ENCODE measurements at regions not wholly inside any gene's neighbourhood (a gene's known extent, or its start where the extent isn't known, plus 50 kb on each side); places are given as distances from the start of the nearest gene placed in this dataset.

- no peak overlapping the region for H3K27ac Mint-ChIP-seq
- 87% methylated on average over 5 of the region's 5 CpGs for WGBS (ENCODE audit: insufficient coverage)
- H3K4me3 ChIP-seq (ENCODE audit: low read length), result no peak overlapping the region
- H3K36me3 Mint-ChIP-seq, result no peaks in the 10 kb centered on the region
- intact Hi-C loops (cut with micrococcal nuclease), result no loop called here
- ATAC-seq, result no peak
- H3K36me3 ChIP-seq (ENCODE audit: control insufficient read depth, insufficient read depth, low read length), result no peaks in the 10 kb centered on the region
- no peaks in the 10 kb centered on the region for H3K4me1 ChIP-seq (ENCODE audit: control insufficient read depth, insufficient read depth, low read length)
- H3K27me3 ChIP-seq (ENCODE audit: control insufficient read depth, insufficient read depth, low read length), result peaks cover 12% of the 10 kb centered on the region
- H3K9me3 ChIP-seq (ENCODE audit: control insufficient read depth, insufficient read depth, low read length), result no peaks in the 10 kb centered on the region
- peaks cover 0 to 6% of the 10 kb centered on the region in 2 donors for H3K4me1 Mint-ChIP-seq
- H3K9me3 Mint-ChIP-seq, result no peaks in the 10 kb centered on the region
- H3K4me3 Mint-ChIP-seq, result no peak overlapping the region
- H3K27me3 Mint-ChIP-seq (ENCODE audit: low read depth in 2 of 2), result peaks cover 45 to 63% of the 10 kb centered on the region in 2 donors
- no peak overlapping the region for H3K27ac ChIP-seq (ENCODE audit: low read length)
- no peak for DNase-seq
- no peak for TF ChIP-seq CTCF (IDR thresholded peaks at IDR 0.05)
Observed at GRCh38 chr1:94595658-94596057, 54.1 kb upstream of the F3 start.

- Mint-ChIP-seq H3K4me1 (no peaks in the 10 kb centered on the region), H3K36me3 (no peaks in the 10 kb centered on the region), H3K9me3 (no peaks in the 10 kb centered on the region), H3K4me3 (no peak overlapping the region), H3K27me3 (ENCODE audit: low read depth in 2 of 2) (peaks cover 34 to 55% of the 10 kb centered on the region in 2 donors), H3K27ac (no peak overlapping the region)
- Histone ChIP-seq H3K27ac (ENCODE audit: low read length) (no peak overlapping the region), H3K4me1 (ENCODE audit: control insufficient read depth, insufficient read depth, low read length) (no peaks in the 10 kb centered on the region), H3K27me3 (ENCODE audit: control insufficient read depth, insufficient read depth, low read length) (peaks cover 4% of the 10 kb centered on the region), H3K36me3 (ENCODE audit: control insufficient read depth, insufficient read depth, low read length) (no peaks in the 10 kb centered on the region), H3K9me3 (ENCODE audit: control insufficient read depth, insufficient read depth, low read length) (no peaks in the 10 kb centered on the region), H3K4me3 (ENCODE audit: low read length) (no peak overlapping the region)
- no peak for TF ChIP-seq CTCF (IDR thresholded peaks at IDR 0.05)
- DNase-seq (no peak), ATAC-seq (no peak)
- intact Hi-C loops (cut with micrococcal nuclease), result no loop called here
- 75% methylated on average over 8 of the region's 8 CpGs for WGBS (ENCODE audit: insufficient coverage)
Observed at GRCh38 chr1:94593611-94594010, 52.1 kb upstream of the F3 start.

- H3K4me3 ChIP-seq (ENCODE audit: low read length), result no peak overlapping the region
- H3K9me3 Mint-ChIP-seq, result no peaks in the 10 kb centered on the region
- peaks cover 31 to 56% of the 10 kb centered on the region in 2 donors for H3K27me3 Mint-ChIP-seq (ENCODE audit: low read depth in 2 of 2)
- H3K9me3 ChIP-seq (ENCODE audit: control insufficient read depth, insufficient read depth, low read length), result no peaks in the 10 kb centered on the region
- peaks cover 4% of the 10 kb centered on the region for H3K27me3 ChIP-seq (ENCODE audit: control insufficient read depth, insufficient read depth, low read length)
- intact Hi-C loops (cut with micrococcal nuclease), result no loop called here
- WGBS (ENCODE audit: insufficient coverage), result 100% methylated on average over 2 of the region's 2 CpGs
- H3K4me1 Mint-ChIP-seq, result no peaks in the 10 kb centered on the region
- no peaks in the 10 kb centered on the region for H3K4me1 ChIP-seq (ENCODE audit: control insufficient read depth, insufficient read depth, low read length)
- H3K27ac ChIP-seq (ENCODE audit: low read length), result no peak overlapping the region
- no peaks in the 10 kb centered on the region for H3K36me3 Mint-ChIP-seq
- ATAC-seq, result no peak
- H3K27ac Mint-ChIP-seq, result no peak overlapping the region
- H3K36me3 ChIP-seq (ENCODE audit: control insufficient read depth, insufficient read depth, low read length), result no peaks in the 10 kb centered on the region
- DNase-seq, result no peak
- TF ChIP-seq CTCF (IDR thresholded peaks at IDR 0.05), result no peak
- no peak overlapping the region for H3K4me3 Mint-ChIP-seq
Observed at GRCh38 chr1:94592571-94592920, 51.0 kb upstream of the F3 start.

GRCh38 chr1:94591823-94592570, 50.4 kb upstream of the F3 start:
- H3K27ac ChIP-seq (ENCODE audit: low read length), result no peak overlapping the region
- intact Hi-C loops (cut with micrococcal nuclease), result no loop called here
- H3K27me3 ChIP-seq (ENCODE audit: control insufficient read depth, insufficient read depth, low read length), result peaks cover 2% of the 10 kb centered on the region
- no peak overlapping the region for H3K4me3 ChIP-seq (ENCODE audit: low read length)
- no peak for ATAC-seq
- H3K4me3 Mint-ChIP-seq, result no peak overlapping the region
- no peaks in the 10 kb centered on the region for H3K9me3 ChIP-seq (ENCODE audit: control insufficient read depth, insufficient read depth, low read length)
- no peaks in the 10 kb centered on the region for H3K9me3 Mint-ChIP-seq
- H3K27me3 Mint-ChIP-seq (ENCODE audit: low read depth in 2 of 2), result peaks cover 28 to 55% of the 10 kb centered on the region in 2 donors
- H3K27ac Mint-ChIP-seq, result no peak overlapping the region
- no peak for DNase-seq
- WGBS (ENCODE audit: insufficient coverage), result 92% methylated on average over 7 of the region's 7 CpGs
- no peaks in the 10 kb centered on the region for H3K36me3 ChIP-seq (ENCODE audit: control insufficient read depth, insufficient read depth, low read length)
- no peak for TF ChIP-seq CTCF (IDR thresholded peaks at IDR 0.05)
- H3K36me3 Mint-ChIP-seq, result no peaks in the 10 kb centered on the region
- no peaks in the 10 kb centered on the region for H3K4me1 Mint-ChIP-seq
- no peaks in the 10 kb centered on the region for H3K4me1 ChIP-seq (ENCODE audit: control insufficient read depth, insufficient read depth, low read length)
